ENCODE measurements at regions not wholly inside any gene's neighbourhood (a gene's known extent, or its start where the extent isn't known, plus 50 kb on each side); places are given as distances from the start of the nearest gene placed in this dataset.

- no peaks in the 10 kb centered on the region for H3K27me3 ChIP-seq
- no peak for TF ChIP-seq CTCF (IDR thresholded peaks at IDR 0.05)
- no peak for TF ChIP-seq POLR2A (IDR thresholded peaks at IDR 0.05)
- no peaks in the 10 kb centered on the region for H3K9me3 ChIP-seq
- H3K36me3 ChIP-seq: no peaks in the 10 kb centered on the region
- H3K27ac ChIP-seq: no peak overlapping the region
- H3K4me1 ChIP-seq: no peaks in the 10 kb centered on the region
- DNase-seq: no peak
- H3K4me3 ChIP-seq: no peak overlapping the region
Measured at GRCh38 chr6:84447651-84448050, 220.2 kb upstream of the CEP162 start.

- Histone ChIP-seq H3K27ac (no peak overlapping the region), H3K36me3 (no peaks in the 10 kb centered on the region), H3K4me3 (no peak overlapping the region), H3K27me3 (no peaks in the 10 kb centered on the region), H3K4me1 (no peaks in the 10 kb centered on the region), H3K9me3 (no peaks in the 10 kb centered on the region)
- TF ChIP-seq POLR2A (IDR thresholded peaks at IDR 0.05) (no peak), CTCF (IDR thresholded peaks at IDR 0.05) (no peak)
- no peak for DNase-seq
Measured at GRCh38 chr6:84445068-84445467, 217.6 kb upstream of the CEP162 start.

- TF ChIP-seq POLR2A (IDR thresholded peaks at IDR 0.05): no peak
- TF ChIP-seq CTCF (IDR thresholded peaks at IDR 0.05): no peak
- no peaks in the 10 kb centered on the region for H3K4me1 ChIP-seq
- H3K4me3 ChIP-seq: no peak overlapping the region
- H3K27me3 ChIP-seq: no peaks in the 10 kb centered on the region
- no peaks in the 10 kb centered on the region for H3K36me3 ChIP-seq
- H3K9me3 ChIP-seq: no peaks in the 10 kb centered on the region
- no peak overlapping the region for H3K27ac ChIP-seq
- no peak for DNase-seq
Measured at GRCh38 chr6:84442208-84442607, 214.8 kb upstream of the CEP162 start.

- H3K9me3 ChIP-seq: no peaks in the 10 kb centered on the region
- no peak for TF ChIP-seq CTCF (IDR thresholded peaks at IDR 0.05)
- TF ChIP-seq POLR2A (IDR thresholded peaks at IDR 0.05): no peak
- no peak for DNase-seq
- H3K36me3 ChIP-seq: no peaks in the 10 kb centered on the region
- H3K4me3 ChIP-seq: no peak overlapping the region
- no peak overlapping the region for H3K27ac ChIP-seq
- no peaks in the 10 kb centered on the region for H3K27me3 ChIP-seq
- H3K4me1 ChIP-seq: no peaks in the 10 kb centered on the region
Measured at GRCh38 chr6:84441456-84441855, 214.0 kb upstream of the CEP162 start.

- no peak for TF ChIP-seq POLR2A (IDR thresholded peaks at IDR 0.05)
- no peak for TF ChIP-seq CTCF (IDR thresholded peaks at IDR 0.05)
- DNase-seq: no peak
- Histone ChIP-seq H3K36me3 (no peaks in the 10 kb centered on the region), H3K27ac (no peak overlapping the region), H3K27me3 (no peaks in the 10 kb centered on the region), H3K4me3 (no peak overlapping the region), H3K4me1 (no peaks in the 10 kb centered on the region), H3K9me3 (no peaks in the 10 kb centered on the region)
Measured at GRCh38 chr6:84434550-84434949, 207.1 kb upstream of the CEP162 start.

GRCh38 chr6:84432619-84433018 is 205.2 kb upstream of the CEP162 start:
- no peak overlapping the region for H3K27ac ChIP-seq
- no peaks in the 10 kb centered on the region for H3K27me3 ChIP-seq
- H3K9me3 ChIP-seq: no peaks in the 10 kb centered on the region
- no peaks in the 10 kb centered on the region for H3K4me1 ChIP-seq
- DNase-seq: no peak
- H3K4me3 ChIP-seq: no peak overlapping the region
- no peaks in the 10 kb centered on the region for H3K36me3 ChIP-seq
- no peak for TF ChIP-seq POLR2A (IDR thresholded peaks at IDR 0.05)
- no peak for TF ChIP-seq CTCF (IDR thresholded peaks at IDR 0.05)
